ENCODE measurements at regions not wholly inside any gene's neighbourhood (a gene's known extent, or its start where the extent isn't known, plus 50 kb on each side); places are given as distances from the start of the nearest gene placed in this dataset.

DNA sequence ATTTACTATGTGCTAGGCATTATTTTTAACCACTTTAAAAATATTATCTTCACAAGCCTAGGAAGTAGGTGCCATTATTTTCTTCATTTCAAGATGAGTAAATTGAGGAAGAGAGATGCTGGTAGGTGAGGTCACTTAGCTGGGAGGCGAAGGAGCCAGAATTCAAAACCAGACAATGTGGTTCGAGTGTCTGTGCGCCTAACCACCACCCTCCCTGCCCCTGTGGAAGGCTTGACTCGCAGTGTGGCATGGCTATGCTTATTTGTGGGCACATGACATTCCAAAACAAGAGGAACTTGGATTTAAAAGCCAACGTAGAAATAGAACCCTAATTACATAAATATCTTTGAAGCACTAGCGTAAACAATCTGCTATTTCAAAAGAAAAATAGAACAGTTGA lies 226.6 kb upstream of the PITX2 start:
- TF ChIP-seq, protein P1, sequence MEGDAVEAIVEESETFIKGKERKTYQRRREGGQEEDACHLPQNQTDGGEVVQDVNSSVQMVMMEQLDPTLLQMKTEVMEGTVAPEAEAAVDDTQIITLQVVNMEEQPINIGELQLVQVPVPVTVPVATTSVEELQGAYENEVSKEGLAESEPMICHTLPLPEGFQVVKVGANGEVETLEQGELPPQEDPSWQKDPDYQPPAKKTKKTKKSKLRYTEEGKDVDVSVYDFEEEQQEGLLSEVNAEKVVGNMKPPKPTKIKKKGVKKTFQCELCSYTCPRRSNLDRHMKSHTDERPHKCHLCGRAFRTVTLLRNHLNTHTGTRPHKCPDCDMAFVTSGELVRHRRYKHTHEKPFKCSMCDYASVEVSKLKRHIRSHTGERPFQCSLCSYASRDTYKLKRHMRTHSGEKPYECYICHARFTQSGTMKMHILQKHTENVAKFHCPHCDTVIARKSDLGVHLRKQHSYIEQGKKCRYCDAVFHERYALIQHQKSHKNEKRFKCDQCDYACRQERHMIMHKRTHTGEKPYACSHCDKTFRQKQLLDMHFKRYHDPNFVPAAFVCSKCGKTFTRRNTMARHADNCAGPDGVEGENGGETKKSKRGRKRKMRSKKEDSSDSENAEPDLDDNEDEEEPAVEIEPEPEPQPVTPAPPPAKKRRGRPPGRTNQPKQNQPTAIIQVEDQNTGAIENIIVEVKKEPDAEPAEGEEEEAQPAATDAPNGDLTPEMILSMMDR (IDR thresholded peaks at IDR 0.05; ENCODE audit: low read depth, low read length, missing control alignments): no peak
- DNase-seq (ENCODE audit: extremely low read depth, low read depth): no peak
- no peak overlapping the region for H3K4me3 ChIP-seq (replicated peaks; ENCODE audit: low read depth, low read length)

DNA sequence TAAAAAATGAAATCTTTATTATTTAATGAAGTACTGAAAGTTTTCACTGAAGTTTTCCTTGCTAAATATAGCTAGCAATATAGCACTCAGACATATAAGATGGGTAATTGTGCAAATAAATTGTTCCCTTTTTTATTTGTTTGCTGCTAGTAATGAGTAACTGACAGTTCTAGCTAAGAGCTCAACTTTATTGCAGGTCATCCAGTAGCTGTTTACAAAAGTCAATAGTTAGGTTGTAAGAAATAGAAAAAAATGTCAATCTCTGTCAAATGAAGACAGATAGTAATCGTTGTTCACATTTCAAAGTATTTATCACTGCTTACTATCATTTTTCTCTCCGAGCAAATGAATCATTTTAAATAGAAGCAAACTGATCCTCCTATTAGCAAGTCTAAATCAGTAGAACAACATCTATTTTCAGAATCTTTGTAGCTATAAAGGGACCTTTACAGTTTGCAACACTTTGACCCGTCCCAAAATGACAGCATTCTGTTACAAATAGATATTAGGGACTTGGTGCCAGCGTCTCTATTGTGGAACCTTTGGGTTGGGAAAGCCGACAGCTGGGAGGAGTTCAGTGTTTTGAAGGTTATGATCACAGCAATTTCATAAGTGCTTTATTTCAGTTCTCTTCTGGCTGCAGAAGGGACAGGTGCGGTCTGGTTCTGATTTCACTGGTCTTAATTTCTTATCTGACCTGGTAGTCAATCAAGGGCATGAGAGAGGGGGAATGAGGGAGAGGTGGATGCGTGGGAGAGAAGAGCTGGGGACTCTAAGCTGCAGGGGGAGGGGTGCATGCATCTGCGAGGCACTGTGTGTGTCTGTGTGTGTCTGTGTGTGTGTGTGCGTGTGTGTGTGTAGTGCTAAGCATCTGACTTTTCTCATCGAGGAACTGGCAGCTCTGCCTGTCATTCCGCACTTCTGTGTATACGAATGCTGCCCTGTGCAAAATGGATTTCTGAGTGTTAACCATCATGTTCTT lies 227.9 kb upstream of the PITX2 start:
- no peak overlapping the region for H3K4me3 ChIP-seq (replicated peaks; ENCODE audit: low read depth, low read length)
- TF ChIP-seq, protein P1 (IDR thresholded peaks at IDR 0.05; ENCODE audit: low read depth, low read length, missing control alignments): no peak
- no peak for DNase-seq (ENCODE audit: extremely low read depth, low read depth)

- TF ChIP-seq, protein P1 (IDR thresholded peaks at IDR 0.05; ENCODE audit: low read depth, low read length, missing control alignments): no peak
- DNase-seq (ENCODE audit: extremely low read depth, low read depth): no peak
- H3K4me3 ChIP-seq (replicated peaks; ENCODE audit: low read depth, low read length): no peak overlapping the region
Measured at GRCh38 chr4:110851989-110852388, 229.1 kb upstream of the PITX2 start.

GRCh38 chr4:110852793-110853192 lies 229.9 kb upstream of the PITX2 start:
- TF ChIP-seq, protein P1 (IDR thresholded peaks at IDR 0.05; ENCODE audit: low read depth, low read length, missing control alignments): no peak
- no peak overlapping the region for H3K4me3 ChIP-seq (replicated peaks; ENCODE audit: low read depth, low read length)
- DNase-seq (ENCODE audit: extremely low read depth, low read depth): no peak

DNA sequence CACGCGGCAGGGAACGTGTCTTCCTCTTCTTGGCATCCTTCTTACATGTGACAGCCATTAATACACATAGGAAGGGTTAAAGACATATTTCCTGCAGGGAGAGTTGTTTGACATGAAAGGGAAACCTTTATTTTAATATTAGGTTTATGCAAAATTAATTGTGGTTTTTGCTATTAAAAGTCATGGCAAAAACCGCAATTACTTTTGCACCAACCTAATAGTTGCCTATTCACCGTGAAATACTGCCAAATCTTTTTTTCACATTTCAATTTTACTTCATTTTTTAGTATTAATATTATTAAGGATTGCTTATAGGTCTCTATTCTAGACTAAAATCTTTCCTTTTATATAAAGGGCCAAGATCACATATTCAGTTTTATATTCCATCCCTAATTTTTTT lies 230.4 kb upstream of the PITX2 start:
- no peak overlapping the region for H3K4me3 ChIP-seq (replicated peaks; ENCODE audit: low read depth, low read length)
- TF ChIP-seq, protein P1 (IDR thresholded peaks at IDR 0.05; ENCODE audit: low read depth, low read length, missing control alignments): no peak
- no peak for DNase-seq (ENCODE audit: extremely low read depth, low read depth)

DNA sequence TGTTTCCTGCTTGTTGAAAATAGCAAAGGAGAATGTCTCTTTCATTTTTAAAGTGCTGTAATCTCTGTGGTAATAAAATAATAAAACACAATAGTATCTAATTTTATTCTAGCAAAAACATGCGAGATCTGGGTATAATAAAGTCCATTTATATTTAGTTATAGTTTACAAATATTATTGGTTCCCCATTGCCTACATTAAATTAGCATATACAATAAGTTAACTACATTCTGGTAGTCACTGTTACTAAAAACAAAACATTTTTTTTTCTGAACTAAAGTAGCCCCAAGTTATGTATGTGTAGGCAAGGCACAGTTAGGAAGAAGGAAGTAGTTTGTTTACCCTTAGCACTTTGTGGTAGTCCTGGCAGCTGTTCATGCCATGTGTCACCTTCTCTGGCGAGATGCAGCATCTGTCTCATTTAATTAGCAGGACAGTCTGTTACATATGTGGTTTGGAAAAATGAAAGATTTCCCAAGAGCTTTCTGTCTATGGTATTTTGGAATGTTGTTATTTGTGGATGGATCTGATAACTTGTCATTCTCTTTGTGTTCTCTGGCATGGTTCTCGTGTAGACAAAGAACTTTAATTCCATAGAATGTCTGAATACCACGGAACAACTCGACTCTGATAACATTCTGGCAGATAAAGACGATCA lies 231.3 kb upstream of the PITX2 start:
- H3K4me3 ChIP-seq (replicated peaks; ENCODE audit: low read depth, low read length): no peak overlapping the region
- TF ChIP-seq, protein P1 (IDR thresholded peaks at IDR 0.05; ENCODE audit: low read depth, low read length, missing control alignments): no peak
- peak; percentile 64 for DNase-seq (ENCODE audit: extremely low read depth, low read depth)

All from HFF-Myc (cell line).